K562 (cell line): ENCODE measurements at regions not wholly inside any gene's neighbourhood (a gene's known extent, or its start where the extent isn't known, plus 50 kb on each side); places are given as distances from the start of the nearest gene placed in this dataset.

Experiments
- BRD9 ChIP-seq: fragments of 450-650 bp; IDR thresholded peaks from 2 replicates; pipeline ENCODE4 v1.6.1; 2018; ENCODE audit warnings: low read depth; ENCODE audit not compliant: partially characterized antibody
- HDAC8 ChIP-seq: fragments of 450-650 bp; IDR thresholded peaks from 2 replicates; pipeline ENCODE4 v1.6.1; 2016; ENCODE audit warnings: mild to moderate bottlenecking, missing genetic modification characterization, moderate library complexity, missing compliant biosample characterization
- NR1H2 ChIP-seq: sonication (generic); formaldehyde crosslinking; IDR thresholded peaks from 2 replicates; pipeline ENCODE4 v1.4.0; 2020; ENCODE audit warnings: mild to moderate bottlenecking, missing genetic modification reagents
- SRF ChIP-seq, 2 experiments: fragments of 250-450, 450-650 bp in 1 of 2; sonication (Bioruptor Pico) in 1 of 2; sonication (generic) in 1 of 2; formaldehyde crosslinking; IDR thresholded peaks; 2 replicates each; pipeline versions ENCODE4 v1.5.0 to v1.5.1; 2020 to 2022; ENCODE audit warnings: mild to moderate bottlenecking in 1 of 2, missing genetic modification reagents in 1 of 2
- TF ChIP-seq, protein P1 (sequence below): sonication (generic); IDR thresholded peaks from 2 replicates; pipeline ENCODE4 v1.6.1; 2016
- TF ChIP-seq, protein P2 (sequence below), 2 experiments: fragments of 450-650 bp; formaldehyde crosslinking in 1 of 2; IDR thresholded peaks; 2 replicates each; pipeline versions ENCODE4 v1.4.0 to v1.6.1; 2014 to 2020; ENCODE audit warnings: mild to moderate bottlenecking in 2 of 2, borderline replicate concordance in 1 of 2, low read depth in 1 of 2
- TF ChIP-seq, protein P3 (sequence below), 2 experiments: fragments of 450-650 bp; conservative IDR thresholded peaks; 2 replicates each; pipeline ENCODE4 v1.6.1; 2017; ENCODE audit warnings: mild to moderate bottlenecking in 2 of 2, moderate library complexity in 2 of 2

- TF ChIP-seq HDAC8 (tag) (no peak), SRF (CRISPR knock-in tag; IDR thresholded peaks at IDR 0.05) (no peak), BRD9 (no peak), NR1H2 (CRISPR knock-in tag) (no peak)
- TF ChIP-seq, protein P1, sequence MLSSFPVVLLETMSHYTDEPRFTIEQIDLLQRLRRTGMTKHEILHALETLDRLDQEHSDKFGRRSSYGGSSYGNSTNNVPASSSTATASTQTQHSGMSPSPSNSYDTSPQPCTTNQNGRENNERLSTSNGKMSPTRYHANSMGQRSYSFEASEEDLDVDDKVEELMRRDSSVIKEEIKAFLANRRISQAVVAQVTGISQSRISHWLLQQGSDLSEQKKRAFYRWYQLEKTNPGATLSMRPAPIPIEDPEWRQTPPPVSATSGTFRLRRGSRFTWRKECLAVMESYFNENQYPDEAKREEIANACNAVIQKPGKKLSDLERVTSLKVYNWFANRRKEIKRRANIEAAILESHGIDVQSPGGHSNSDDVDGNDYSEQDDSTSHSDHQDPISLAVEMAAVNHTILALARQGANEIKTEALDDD = no peak
- TF ChIP-seq, protein P2, sequence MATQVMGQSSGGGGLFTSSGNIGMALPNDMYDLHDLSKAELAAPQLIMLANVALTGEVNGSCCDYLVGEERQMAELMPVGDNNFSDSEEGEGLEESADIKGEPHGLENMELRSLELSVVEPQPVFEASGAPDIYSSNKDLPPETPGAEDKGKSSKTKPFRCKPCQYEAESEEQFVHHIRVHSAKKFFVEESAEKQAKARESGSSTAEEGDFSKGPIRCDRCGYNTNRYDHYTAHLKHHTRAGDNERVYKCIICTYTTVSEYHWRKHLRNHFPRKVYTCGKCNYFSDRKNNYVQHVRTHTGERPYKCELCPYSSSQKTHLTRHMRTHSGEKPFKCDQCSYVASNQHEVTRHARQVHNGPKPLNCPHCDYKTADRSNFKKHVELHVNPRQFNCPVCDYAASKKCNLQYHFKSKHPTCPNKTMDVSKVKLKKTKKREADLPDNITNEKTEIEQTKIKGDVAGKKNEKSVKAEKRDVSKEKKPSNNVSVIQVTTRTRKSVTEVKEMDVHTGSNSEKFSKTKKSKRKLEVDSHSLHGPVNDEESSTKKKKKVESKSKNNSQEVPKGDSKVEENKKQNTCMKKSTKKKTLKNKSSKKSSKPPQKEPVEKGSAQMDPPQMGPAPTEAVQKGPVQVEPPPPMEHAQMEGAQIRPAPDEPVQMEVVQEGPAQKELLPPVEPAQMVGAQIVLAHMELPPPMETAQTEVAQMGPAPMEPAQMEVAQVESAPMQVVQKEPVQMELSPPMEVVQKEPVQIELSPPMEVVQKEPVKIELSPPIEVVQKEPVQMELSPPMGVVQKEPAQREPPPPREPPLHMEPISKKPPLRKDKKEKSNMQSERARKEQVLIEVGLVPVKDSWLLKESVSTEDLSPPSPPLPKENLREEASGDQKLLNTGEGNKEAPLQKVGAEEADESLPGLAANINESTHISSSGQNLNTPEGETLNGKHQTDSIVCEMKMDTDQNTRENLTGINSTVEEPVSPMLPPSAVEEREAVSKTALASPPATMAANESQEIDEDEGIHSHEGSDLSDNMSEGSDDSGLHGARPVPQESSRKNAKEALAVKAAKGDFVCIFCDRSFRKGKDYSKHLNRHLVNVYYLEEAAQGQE (IDR thresholded peaks at IDR 0.05; ENCODE audit: borderline replicate concordance) = no peak
- TF ChIP-seq, protein P2 (CRISPR knock-in tag; IDR thresholded peaks at IDR 0.05; ENCODE audit: low read depth) = no peak
- TF ChIP-seq, protein P3, sequence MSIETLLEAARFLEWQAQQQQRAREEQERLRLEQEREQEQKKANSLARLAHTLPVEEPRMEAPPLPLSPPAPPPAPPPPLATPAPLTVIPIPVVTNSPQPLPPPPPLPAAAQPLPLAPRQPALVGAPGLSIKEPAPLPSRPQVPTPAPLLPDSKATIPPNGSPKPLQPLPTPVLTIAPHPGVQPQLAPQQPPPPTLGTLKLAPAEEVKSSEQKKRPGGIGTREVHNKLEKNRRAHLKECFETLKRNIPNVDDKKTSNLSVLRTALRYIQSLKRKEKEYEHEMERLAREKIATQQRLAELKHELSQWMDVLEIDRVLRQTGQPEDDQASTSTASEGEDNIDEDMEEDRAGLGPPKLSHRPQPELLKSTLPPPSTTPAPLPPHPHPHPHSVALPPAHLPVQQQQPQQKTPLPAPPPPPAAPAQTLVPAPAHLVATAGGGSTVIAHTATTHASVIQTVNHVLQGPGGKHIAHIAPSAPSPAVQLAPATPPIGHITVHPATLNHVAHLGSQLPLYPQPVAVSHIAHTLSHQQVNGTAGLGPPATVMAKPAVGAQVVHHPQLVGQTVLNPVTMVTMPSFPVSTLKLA (conservative IDR thresholded peaks at IDR 0.05) = no peak
These were observed 756.7 kb downstream of the SOCS6 start (continued) for GRCh38 chr18:71045331-71046065.
